Keratinocyte (primary cell): ENCODE measurements at regions not wholly inside any gene's neighbourhood (a gene's known extent, or its start where the extent isn't known, plus 50 kb on each side); places are given as distances from the start of the nearest gene placed in this dataset.

ENCODE experiments used
- EZH2 ChIP-seq: IDR thresholded peaks from one replicate; pipeline ENCODE4 v1.6.1; 2012; ENCODE audit warnings: inconsistent platforms, mild to moderate bottlenecking, low read length, moderate library complexity
- TF ChIP-seq, protein P1 (sequence below), 3 experiments: IDR thresholded peaks in 1 of 3; conservative IDR thresholded peaks in 1 of 3; optimal IDR thresholded peaks in 1 of 3; 2 replicates in 2 of 3; 3 replicates in 1 of 3; pipeline versions ENCODE3 to v1.5.1; 2011; ENCODE audit warnings: low read length in 3 of 3, mild to moderate bottlenecking in 3 of 3, moderate library complexity in 2 of 3, control low read depth in 1 of 3, inconsistent platforms in 1 of 3; ENCODE audit not compliant: insufficient read depth in 2 of 3; ENCODE audit errors: extremely low read depth in 1 of 3

DNA sequence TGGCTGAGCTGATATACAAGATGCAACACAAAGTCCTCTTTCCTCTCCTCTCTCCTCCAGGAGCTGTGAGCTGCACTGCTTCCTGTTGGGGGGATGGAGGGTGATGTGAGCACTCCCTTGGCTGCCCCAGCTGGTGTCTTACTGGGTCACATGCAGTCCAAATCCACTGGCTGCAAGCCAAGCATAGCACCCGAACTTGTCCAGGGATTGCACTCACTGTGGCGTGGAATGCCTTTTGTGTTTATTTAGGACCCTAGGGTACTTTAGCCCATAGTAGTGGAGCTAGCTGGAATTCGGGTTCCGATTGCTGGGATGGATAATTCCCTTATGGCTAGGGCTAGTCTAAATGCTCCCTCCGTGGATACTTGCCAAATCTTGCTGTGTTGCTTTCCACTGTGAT is 424.9 kb upstream of the SYT1 start:
- TF ChIP-seq, protein P1, sequence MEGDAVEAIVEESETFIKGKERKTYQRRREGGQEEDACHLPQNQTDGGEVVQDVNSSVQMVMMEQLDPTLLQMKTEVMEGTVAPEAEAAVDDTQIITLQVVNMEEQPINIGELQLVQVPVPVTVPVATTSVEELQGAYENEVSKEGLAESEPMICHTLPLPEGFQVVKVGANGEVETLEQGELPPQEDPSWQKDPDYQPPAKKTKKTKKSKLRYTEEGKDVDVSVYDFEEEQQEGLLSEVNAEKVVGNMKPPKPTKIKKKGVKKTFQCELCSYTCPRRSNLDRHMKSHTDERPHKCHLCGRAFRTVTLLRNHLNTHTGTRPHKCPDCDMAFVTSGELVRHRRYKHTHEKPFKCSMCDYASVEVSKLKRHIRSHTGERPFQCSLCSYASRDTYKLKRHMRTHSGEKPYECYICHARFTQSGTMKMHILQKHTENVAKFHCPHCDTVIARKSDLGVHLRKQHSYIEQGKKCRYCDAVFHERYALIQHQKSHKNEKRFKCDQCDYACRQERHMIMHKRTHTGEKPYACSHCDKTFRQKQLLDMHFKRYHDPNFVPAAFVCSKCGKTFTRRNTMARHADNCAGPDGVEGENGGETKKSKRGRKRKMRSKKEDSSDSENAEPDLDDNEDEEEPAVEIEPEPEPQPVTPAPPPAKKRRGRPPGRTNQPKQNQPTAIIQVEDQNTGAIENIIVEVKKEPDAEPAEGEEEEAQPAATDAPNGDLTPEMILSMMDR (optimal IDR thresholded peaks at IDR 0.05 in 1 of 3, IDR thresholded peaks at IDR 0.05 in 1 of 3, conservative IDR thresholded peaks at IDR 0.05 in 1 of 3; ENCODE audit: extremely low read depth in 1 of 3, insufficient read depth in 2 of 3, low read length in 3 of 3): no peak
- no peak for TF ChIP-seq EZH2
